ENCODE measurements at regions not wholly inside any gene's neighbourhood (a gene's known extent, or its start where the extent isn't known, plus 50 kb on each side); places are given as distances from the start of the nearest gene placed in this dataset.

GRCh38 chr17:79545251-79546005 is 65.4 kb downstream of the RBFOX3 start:
- no peak for TF ChIP-seq EGR1 (IDR thresholded peaks at IDR 0.05)
- no peak for TF ChIP-seq YY1 (IDR thresholded peaks at IDR 0.05; ENCODE audit: low read depth)
- TF ChIP-seq EP300 (IDR thresholded peaks at IDR 0.05; ENCODE audit: borderline replicate concordance): no peak
- TF ChIP-seq FOXM1 (IDR thresholded peaks at IDR 0.05; ENCODE audit: borderline replicate concordance, low read depth): no peak
- no peak for TF ChIP-seq TAF1 (IDR thresholded peaks at IDR 0.05; ENCODE audit: low read depth)
- no peak for TF ChIP-seq TEAD4 (IDR thresholded peaks at IDR 0.05)
- TF ChIP-seq REST (IDR thresholded peaks at IDR 0.05; ENCODE audit: low read depth): no peak
- TF ChIP-seq MAX (IDR thresholded peaks at IDR 0.05): no peak
- TF ChIP-seq ZBTB7A (IDR thresholded peaks at IDR 0.05; ENCODE audit: low read depth): no peak
- TF ChIP-seq TCF12 (IDR thresholded peaks at IDR 0.05; ENCODE audit: low read depth): no peak
